GM21825 (cell line): ENCODE measurements at regions not wholly inside any gene's neighbourhood (a gene's known extent, or its start where the extent isn't known, plus 50 kb on each side); places are given as distances from the start of the nearest gene placed in this dataset.

Experiments
- ATAC-seq: cut with Tn5 transposase; IDR thresholded peaks from one replicate; pipeline ENCODE4 v1.9.1; 2021; ENCODE audit warnings: mild to moderate bottlenecking, moderate library complexity; ENCODE audit not compliant: unreplicated experiment

- no peak for ATAC-seq
These were observed 85.6 kb downstream of the C5orf15 start for GRCh38 chr5:133882846-133883245.

GRCh38 chr5:133882389-133882695 is 86.1 kb downstream of the C5orf15 start:
- no peak for ATAC-seq

GRCh38 chr5:133881576-133882388 is 86.6 kb downstream of the C5orf15 start:
- ATAC-seq: no peak

GRCh38 chr5:133878236-133878555 is 90.2 kb downstream of the C5orf15 start:
- no peak for ATAC-seq

GRCh38 chr5:133877351-133878235 is 90.8 kb downstream of the C5orf15 start:
- ATAC-seq: no peak

- ATAC-seq: no peak
These were observed 92.2 kb downstream of the C5orf15 start for GRCh38 chr5:133876266-133876665.

- ATAC-seq: no peak
These were observed 93.2 kb downstream of the C5orf15 start for GRCh38 chr5:133875179-133875578.

GRCh38 chr5:133873449-133873848 is 95.0 kb downstream of the C5orf15 start:
- ATAC-seq: no peak

GRCh38 chr5:133870661-133871060 is 97.8 kb downstream of the C5orf15 start:
- no peak for ATAC-seq

- ATAC-seq: no peak
These were observed 98.7 kb downstream of the C5orf15 start for GRCh38 chr5:133869519-133870335.

- ATAC-seq: no peak
These were observed 99.4 kb downstream of the C5orf15 start for GRCh38 chr5:133868946-133869518.

- no peak for ATAC-seq
These were observed 100.4 kb downstream of the C5orf15 start for GRCh38 chr5:133867851-133868545.

- ATAC-seq: no peak
These were observed 101.1 kb downstream of the C5orf15 start for GRCh38 chr5:133867341-133867740.

GRCh38 chr5:133866903-133867245 is 101.6 kb downstream of the C5orf15 start:
- ATAC-seq: no peak

GRCh38 chr5:133866160-133866902 is 102.1 kb downstream of the C5orf15 start:
- ATAC-seq: no peak

GRCh38 chr5:133865113-133865512 is 103.3 kb downstream of the C5orf15 start:
- no peak for ATAC-seq

- ATAC-seq: no peak
These were observed 103.7 kb downstream of the C5orf15 start for GRCh38 chr5:133864711-133865110.

- ATAC-seq: no peak
These were observed 104.4 kb downstream of the C5orf15 start for GRCh38 chr5:133863857-133864585.

GRCh38 chr5:133861161-133861737 is 107.2 kb downstream of the C5orf15 start:
- no peak for ATAC-seq
